Heart left ventricle (tissue), 16 donors: ENCODE measurements at regions not wholly inside any gene's neighbourhood (a gene's known extent, or its start where the extent isn't known, plus 50 kb on each side); places are given as distances from the start of the nearest gene placed in this dataset.

ENCODE experiments used
- ATAC-seq, 4 donors: fragments of 200-7000 bp; cut with Tn5 transposase; one replicate each; pipeline ENCODE4 v1.9.1; 2020 to 2022; ENCODE audit warnings: moderate library complexity in 4 of 4, mild to moderate bottlenecking in 3 of 4, moderate number of reproducible peaks in 1 of 4
- DNase-seq, 5 donors: peaks; one replicate each; pipeline ENCODE4 v3.0.0-alpha.2; 2020
- H3K27ac ChIP-seq, 12 donors: fragments of 200-600 bp; sonication (generic) in 4 of 12; one replicate each; pipeline versions ENCODE4 v1.5.0 to v1.8.0; 2016 to 2022; ENCODE audit warnings: mild to moderate bottlenecking in 2 of 12
- H3K27me3 ChIP-seq, 9 donors: fragments of 200-600 bp; sonication (generic) in 2 of 9; one replicate each; pipeline versions ENCODE4 v1.5.1 to v1.8.0; 2016 to 2022; ENCODE audit warnings: mild to moderate bottlenecking in 3 of 9
- H3K36me3 ChIP-seq, 9 donors: fragments of 200-600 bp; sonication (generic) in 2 of 9; one replicate each; pipeline versions ENCODE4 v1.5.0 to v1.8.0; 2018 to 2022; ENCODE audit warnings: mild to moderate bottlenecking in 2 of 9
- H3K4me1 ChIP-seq, 12 donors: fragments of 200-600 bp; sonication (generic) in 4 of 12; one replicate each; pipeline versions ENCODE4 v1.5.0 to v1.8.0; 2016 to 2022; ENCODE audit warnings: mild to moderate bottlenecking in 3 of 12
- H3K4me3 ChIP-seq, 12 donors: fragments of 200-600 bp; sonication (generic) in 4 of 12; one replicate each; pipeline versions ENCODE4 v1.5.0 to v1.8.0; 2017 to 2022; ENCODE audit warnings: mild to moderate bottlenecking in 9 of 12, moderate library complexity in 4 of 12
- H3K9me3 ChIP-seq, 12 donors: fragments of 200-600 bp; sonication (generic) in 4 of 12; one replicate each; pipeline versions ENCODE4 v1.5.0 to v1.8.0; 2016 to 2022; ENCODE audit warnings: mild to moderate bottlenecking in 1 of 12
- CTCF ChIP-seq, 12 donors: fragments of 200-600 bp; sonication (generic) in 4 of 12; IDR thresholded peaks; one replicate each; pipeline versions ENCODE4 v1.5.0 to v1.8.0; 2018 to 2022; ENCODE audit warnings: antibody characterized with exemption in 12 of 12, mild to moderate bottlenecking in 5 of 12
- POLR2A ChIP-seq, 2 donors: fragments of 450-650 bp; IDR thresholded peaks; one replicate each; pipeline ENCODE4 v1.6.1; 2017; ENCODE audit warnings: antibody characterized with exemption in 2 of 2, mild to moderate bottlenecking in 2 of 2, moderate library complexity in 2 of 2
- WGBS, 4 donors: extraction: QIAGEN DNeasy Blood & Tissue Kit in 2 of 4; methylation state at CpG; one replicate each; pipeline versions ENCODE4 v1.1.5 to v1.1.7; 2013 to 2018; 5-methylcytosine and 5-hydroxymethylcytosine counted together
- intact Hi-C, 10 donors: fragments of 100-400 bp; cut with DNase I; formaldehyde crosslinking; loops; one replicate each; pipeline versions ENCODE4 v1.11.1 to v1.14.2; 2022
- donor health status: ischemic (EF 13 %, LVEDD 7.1; RV severe dilation, severe dysfunction).
- donor health status: healthy with polysubstance abuse.
- donor health status: DM: no; HTN: yes; CAD: no.
- donor health status: DM: no; HTN: no; CAD: no.
- donor health status: ischemic (EF 25% LVEDD 6.9; RV normal size, moderate dysfunction).
- donor health status: ischemic (EF 25% LVEDD 5.7; RV mildly dilated, moderate dysfunction).
- donor health status: healthy.
- donor health status: DM: yes; HTN: yes; CAD: no.
- donor health status: ischemic (EF 35%, LVEDD 5.7; RV mildly dilated, moderate dysfunction).
- donor health status: nonischemic (EF 11% LVEDD 7.7; RV severe dilation, severe dysfunction).
- donor health status: DM: yes; HTN: yes; CAD: no.
- donor health status: PGD.
- donor health status: ischemic (EF 29% LVEDD 5.4; RV normal size, mild dysfunction).
- donor health status: nonischemic (EF 23%, LVEDD 6.1; RV moderate dilation, normal function).

GRCh38 chr2:43114210-43114609 is 112.2 kb downstream of the ZFP36L2 start:
- DNase-seq = no peak
- no peaks in the 10 kb centered on the region for H3K36me3 ChIP-seq
- peaks cover 0 to 43% (median 24%) of the 10 kb centered on the region in 12 donors for H3K4me1 ChIP-seq
- no peak for TF ChIP-seq CTCF (IDR thresholded peaks at IDR 0.05)
- TF ChIP-seq POLR2A (IDR thresholded peaks at IDR 0.05) = no peak
- no peaks in the 10 kb centered on the region for H3K27me3 ChIP-seq
- H3K27ac ChIP-seq = peak overlapping the region in 3 of 12 donors; percentile 19 to 51 (median 26)
- peak; percentile 11 to 75 (median 28) for ATAC-seq
- peaks cover 0 to 10% (median under 1%) of the 10 kb centered on the region in 12 donors for H3K9me3 ChIP-seq
- intact Hi-C loops = loop anchor here in 3 of 10 donors (5.0 to 10.0 kb wide), 3 partner anchors 42 to 259 kb away; no protein-coding TSS in a partner anchor
- no peak overlapping the region for H3K4me3 ChIP-seq

- Histone ChIP-seq H3K27me3 (no peaks in the 10 kb centered on the region), H3K4me3 (no peak overlapping the region), H3K9me3 (no peaks in the 10 kb centered on the region), H3K27ac (no peak overlapping the region), H3K4me1 (peaks cover 0 to 65% (median 30%) of the 10 kb centered on the region in 12 donors), H3K36me3 (no peaks in the 10 kb centered on the region)
- DNase-seq (no peak), ATAC-seq (no peak)
- intact Hi-C loops = loop anchor here in 3 of 10 donors (5.0 to 10.0 kb wide), 3 partner anchors 40 to 257 kb away; no protein-coding TSS in a partner anchor
- TF ChIP-seq POLR2A (IDR thresholded peaks at IDR 0.05) = no peak
- TF ChIP-seq CTCF (IDR thresholded peaks at IDR 0.05) = no peak
- WGBS, 4 donors = 90 to 92% (median 91%) methylated on average over 6 to 7 of the region's 7 CpGs
These were observed 114.4 kb downstream of the ZFP36L2 start for GRCh38 chr2:43111788-43112554.

GRCh38 chr2:43110442-43110871 is 115.9 kb downstream of the ZFP36L2 start:
- Histone ChIP-seq H3K4me1 (peaks cover 0 to 80% (median 45%) of the 10 kb centered on the region in 12 donors), H3K27ac (peak overlapping the region in 11 of 12 donors; percentile 3 to 90 (median 53)), H3K27me3 (no peaks in the 10 kb centered on the region), H3K9me3 (no peaks in the 10 kb centered on the region), H3K36me3 (no peaks in the 10 kb centered on the region), H3K4me3 (no peak overlapping the region)
- peak in 3 of 5 donors; percentile 61 to 62 (median 61) for DNase-seq
- intact Hi-C loops = loop anchor here in 3 of 10 donors (5.0 to 10.0 kb wide), 3 partner anchors 38 to 256 kb away; no protein-coding TSS in a partner anchor
- TF ChIP-seq POLR2A (IDR thresholded peaks at IDR 0.05) = no peak
- no peak for TF ChIP-seq CTCF (IDR thresholded peaks at IDR 0.05)
- peak in 3 of 4 donors; percentile 41 to 60 (median 55) for ATAC-seq
- 32 to 36% (median 35%) methylated on average over 10 of the region's 10 CpGs for WGBS, 4 donors

- H3K9me3 ChIP-seq = no peaks in the 10 kb centered on the region
- H3K36me3 ChIP-seq = no peaks in the 10 kb centered on the region
- DNase-seq = no peak
- 77 to 84% (median 84%) methylated on average over 2 of the region's 2 CpGs for WGBS, 4 donors
- intact Hi-C loops = loop anchor here in 1 of 10 donors (10.0 kb wide), 1 partner anchor 135 kb away; no protein-coding TSS in a partner anchor
- no peaks in the 10 kb centered on the region for H3K27me3 ChIP-seq
- TF ChIP-seq POLR2A (IDR thresholded peaks at IDR 0.05) (no peak), CTCF (IDR thresholded peaks at IDR 0.05) (no peak)
- peak overlapping the region in 10 of 12 donors; percentile 3 to 90 (median 58) for H3K27ac ChIP-seq
- no peak overlapping the region for H3K4me3 ChIP-seq
- peak in 3 of 4 donors; percentile 2 to 23 (median 15) for ATAC-seq
- H3K4me1 ChIP-seq = peaks cover 0 to 84% (median 45%) of the 10 kb centered on the region in 12 donors
These were observed 117.1 kb downstream of the ZFP36L2 start for GRCh38 chr2:43109261-43109743.
